GM23248 (cell line): ENCODE measurements at regions not wholly inside any gene's neighbourhood (a gene's known extent, or its start where the extent isn't known, plus 50 kb on each side); places are given as distances from the start of the nearest gene placed in this dataset.

Source experiments
- EZH2 ChIP-seq: fragments of 200-600 bp; sonication (generic); IDR thresholded peaks from 2 replicates; pipeline ENCODE4 v1.6.1; 2018; ENCODE audit warnings: antibody characterized with exemption, mild to moderate bottlenecking; ENCODE audit not compliant: insufficient read depth, poor library complexity, severe bottlenecking
- EZH2phosphoT487 ChIP-seq: fragments of 200-600 bp; sonication (generic); IDR thresholded peaks from 2 replicates; pipeline ENCODE4 v1.6.1; 2018; ENCODE audit warnings: antibody characterized with exemption, moderate library complexity, mild to moderate bottlenecking, low read depth; ENCODE audit not compliant: insufficient read depth

DNA sequence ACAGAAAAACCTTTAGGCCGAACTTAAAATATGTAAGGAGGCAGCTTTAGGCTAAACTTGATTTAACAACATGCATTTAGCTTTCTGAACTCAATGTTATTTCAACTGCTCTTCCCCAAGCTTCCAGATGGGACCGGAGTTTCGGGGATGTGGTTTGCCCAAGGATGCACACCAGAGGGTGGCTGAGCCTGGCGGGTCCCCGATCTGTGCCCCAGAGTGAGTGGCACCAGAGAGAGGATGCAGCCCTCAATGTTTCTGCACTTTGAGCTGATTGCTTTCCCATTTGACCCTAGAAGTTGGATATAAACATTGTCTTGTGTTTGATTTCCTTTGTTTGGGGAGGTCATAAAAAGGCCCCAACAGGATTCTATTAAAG lies 348.0 kb upstream of the TNRC6C start:
- TF ChIP-seq EZH2 (no peak), EZH2phosphoT487 (no peak)
